A549 (cell line): ENCODE measurements at regions not wholly inside any gene's neighbourhood (a gene's known extent, or its start where the extent isn't known, plus 50 kb on each side); places are given as distances from the start of the nearest gene placed in this dataset.

ENCODE experiments used
- ATAC-seq, 2 experiments: fragments of 200-7000 bp in 1 of 2; fragments of >200 bp in 1 of 2; cut with Nextera tagmentation in 1 of 2; cut with Tn5 transposase in 1 of 2; 3 replicates each; pipeline versions ENCODE4 v1.8.0 to v1.9.1; 2018 to 2020; ENCODE audit warnings: mild to moderate bottlenecking in 1 of 2, moderate library complexity in 1 of 2
- CTCF ChIA-PET: fragments of 300-600 bp; sonication (Branson Sonifier 250); formaldehyde crosslinking; extraction: SDS; loops from one replicate; lab custom pipeline; 2021; ENCODE audit warnings: antibody characterized with exemption, inconsistent platforms; lab: Yijun Ruan, JAX
- POLR2A ChIA-PET: fragments of 350-600 bp; formaldehyde crosslinking; extraction: SDS; loops from one replicate; lab custom pipeline; 2021; ENCODE audit warnings: antibody characterized with exemption, inconsistent platforms; lab: Yijun Ruan, JAX
- DNase-seq, 2 experiments: peaks; one replicate each; pipeline versions ENCODE4 v3.0.0 to v3.0.0-alpha.2; 2011 to 2016; ENCODE audit warnings: low read depth in 1 of 2, low spot score in 1 of 2
- FAIRE-seq: peaks from 2 replicates; lab custom pipeline; 2011; peaks lifted over from hg19 to GRCh38; lab: Jason Lieb, UNC
- H3K27ac ChIP-seq, 2 experiments: fragments of >200 bp; sonication (Bioruptor Twin); formaldehyde crosslinking; 3 replicates each; pipeline ENCODE4 v1.5.1; 2016 to 2017
- H3K4me1 ChIP-seq: fragments of >200 bp; sonication (Bioruptor Twin); formaldehyde crosslinking; 3 replicates; pipeline ENCODE4 v1.6.1; 2016
- H3K4me2 ChIP-seq: fragments of >200 bp; sonication (Bioruptor Twin); formaldehyde crosslinking; 3 replicates; pipeline ENCODE4 v1.6.1; 2016
- H3K4me3 ChIP-seq: fragments of >200 bp; sonication (Bioruptor Twin); formaldehyde crosslinking; 3 replicates; pipeline ENCODE4 v1.5.1; 2016
- H3K9me3 ChIP-seq: fragments of >200 bp; sonication (Bioruptor Twin); formaldehyde crosslinking; 3 replicates; pipeline ENCODE4 v1.6.1; 2016
- CBX2 ChIP-seq: fragments of 200-600 bp; sonication (generic); IDR thresholded peaks from 2 replicates; pipeline ENCODE4 v1.6.1; 2016; ENCODE audit warnings: low read depth, mild to moderate bottlenecking, borderline replicate concordance
- CBX8 ChIP-seq: fragments of 200-600 bp; sonication (generic); IDR thresholded peaks from 2 replicates; pipeline ENCODE4 v1.6.1; 2016
- CEBPB ChIP-seq, 2 experiments: fragments of >200 bp in 1 of 2; sonication (Bioruptor Twin) in 1 of 2; formaldehyde crosslinking in 1 of 2; IDR thresholded peaks; 2 replicates each; pipeline ENCODE4 v1.6.1; 2012 to 2016
- CTCF ChIP-seq: fragments of >200 bp; sonication (Bioruptor Twin); formaldehyde crosslinking; IDR thresholded peaks from 3 replicates; pipeline ENCODE4 v1.5.1; 2016
- EP300 ChIP-seq, 2 experiments: fragments of >200 bp; sonication (Bioruptor Twin); formaldehyde crosslinking; IDR thresholded peaks; 2 replicates in 1 of 2; 3 replicates in 1 of 2; pipeline ENCODE4 v1.6.1; 2016 to 2017
- ESRRA ChIP-seq: fragments of 150-350 bp; IDR thresholded peaks from 2 replicates; pipeline ENCODE4 v1.6.1; 2014; ENCODE audit warnings: mild to moderate bottlenecking, low read length, borderline replicate concordance
- FOSB ChIP-seq: fragments of 250-450 bp; sonication (Bioruptor Pico); IDR thresholded peaks from 2 replicates; pipeline ENCODE4 v1.5.0; 2020; ENCODE audit warnings: mild to moderate bottlenecking, moderate library complexity
- FOSL2 ChIP-seq, 2 experiments: fragments of 450-650 bp in 1 of 2; fragments of >200 bp in 1 of 2; sonication (Bioruptor Twin) in 1 of 2; formaldehyde crosslinking; IDR thresholded peaks; 2 replicates each; pipeline versions ENCODE4 v1.5.0 to v1.6.1; 2016 to 2020; ENCODE audit warnings: mild to moderate bottlenecking in 1 of 2, moderate library complexity in 1 of 2
- FOXS1 ChIP-seq: fragments of 250-450 bp; sonication (Bioruptor Pico); IDR thresholded peaks from 2 replicates; pipeline ENCODE4 v1.5.0; 2020; ENCODE audit warnings: mild to moderate bottlenecking, moderate library complexity
- HOXA7 ChIP-seq: fragments of 250-450 bp; sonication (Bioruptor Pico); IDR thresholded peaks from 2 replicates; pipeline ENCODE4 v1.5.0; 2020; ENCODE audit warnings: mild to moderate bottlenecking, moderate library complexity
- JUNB ChIP-seq: fragments of >200 bp; sonication (Bioruptor Twin); formaldehyde crosslinking; IDR thresholded peaks from 2 replicates; pipeline ENCODE4 v1.6.1; 2016
- MAZ ChIP-seq: fragments of 150-350 bp; IDR thresholded peaks from 2 replicates; pipeline ENCODE4 v1.6.1; 2014; ENCODE audit warnings: antibody characterized with exemption, low read depth, low read length, borderline replicate concordance
- MYC ChIP-seq: IDR thresholded peaks from 2 replicates; pipeline ENCODE4 v1.6.1; 2012; ENCODE audit warnings: mild to moderate bottlenecking, inconsistent platforms, low read length, improper control_type of control experiment, borderline replicate concordance
- NFE2L2 ChIP-seq: fragments of 150-350 bp; conservative IDR thresholded peaks from 2 replicates; pipeline ENCODE4 v1.6.1; 2014; ENCODE audit warnings: low read length
- PBX3 ChIP-seq: IDR thresholded peaks from 2 replicates; pipeline ENCODE4 v1.6.1; 2012
- REST ChIP-seq: fragments of 200-600 bp; sonication (generic); IDR thresholded peaks from 2 replicates; pipeline ENCODE4 v1.6.1; 2016; ENCODE audit warnings: antibody characterized with exemption, mild to moderate bottlenecking, moderate library complexity
- RNF2 ChIP-seq: fragments of 200-600 bp; sonication (generic); IDR thresholded peaks from 2 replicates; pipeline ENCODE4 v1.6.1; 2016; ENCODE audit warnings: low read depth, mild to moderate bottlenecking, antibody characterized with exemption, moderate library complexity, borderline replicate concordance
- SMC3 ChIP-seq: fragments of >200 bp; sonication (Bioruptor Twin); formaldehyde crosslinking; IDR thresholded peaks from 3 replicates; pipeline ENCODE4 v1.6.1; 2018; ENCODE audit warnings: inconsistent platforms
- TP53 ChIP-seq: fragments of 250-450 bp; sonication (Bioruptor Pico); IDR thresholded peaks from 2 replicates; pipeline ENCODE4 v1.5.0; 2021; ENCODE audit warnings: mild to moderate bottlenecking, moderate library complexity
- ZC3H11A ChIP-seq: fragments of 450-650 bp; IDR thresholded peaks from 2 replicates; pipeline ENCODE4 v1.6.1; 2014; ENCODE audit warnings: antibody characterized with exemption, mild to moderate bottlenecking
- ZSCAN20 ChIP-seq: fragments of 250-450 bp; sonication (Bioruptor Pico); IDR thresholded peaks from 2 replicates; pipeline ENCODE4 v1.8.0; 2022; ENCODE audit warnings: mild to moderate bottlenecking, moderate library complexity
- WGBS: methylation state at CpG from one replicate; pipeline ENCODE4 v1.1.6; 2017; ENCODE audit errors: missing lambda C conversion rate; 5-methylcytosine and 5-hydroxymethylcytosine counted together

GRCh38 chr2:107364361-107364950, 462.2 kb upstream of the RGPD4 start:
- DNase-seq (no peak), ATAC-seq (peak in 1 of 2 experiments; percentile 23; a peak in 2 of 6 replicates), FAIRE-seq (no peak)
- Histone ChIP-seq H3K4me2 (no peak overlapping the region), H3K27ac (no peak overlapping the region), H3K9me3 (no peaks in the 10 kb centered on the region), H3K4me3 (no peak overlapping the region), H3K4me1 (no peaks in the 10 kb centered on the region)
- ChIA-PET POLR2A (no interaction called here), CTCF (no interaction called here)
- TF ChIP-seq RNF2 (no peak), EP300 (IDR thresholded peaks at IDR 0.05) (no peak), TP53 (CRISPR knock-in tag) (no peak), SMC3 (no peak), FOSL2 (IDR thresholded peaks at IDR 0.05) (no peak), FOSL2 (CRISPR knock-in tag; IDR thresholded peaks at IDR 0.05) (no peak), FOSB (no peak), ZC3H11A (no peak), PBX3 (no peak), NFE2L2 (no peak), JUNB (no peak), CTCF (no peak)
- 63% methylated on average over 4 of the region's 4 CpGs for WGBS

- no peak for FAIRE-seq
- TF ChIP-seq CTCF (no peak), MYC (no peak), ESRRA (no peak), PBX3 (no peak), CEBPB (IDR thresholded peaks at IDR 0.05) (no peak), FOXS1 (no peak), REST (no peak), SMC3 (no peak), CBX2 (no peak), RNF2 (no peak), ZSCAN20 (CRISPR knock-in tag) (no peak), CBX8 (no peak), HOXA7 (no peak), EP300 (IDR thresholded peaks at IDR 0.05) (no peak), MAZ (no peak)
- TF ChIP-seq, all 56 proteins: peak for 0
- CTCF ChIA-PET = no interaction called here
- Histone ChIP-seq H3K27ac (no peak overlapping the region), H3K4me2 (no peak overlapping the region), H3K9me3 (peaks cover 15% of the 10 kb centered on the region; the same call in 2 of the 3 replicates), H3K4me1 (no peaks in the 10 kb centered on the region), H3K4me3 (no peak overlapping the region)
- 9% methylated on average over 4 of the region's 4 CpGs for WGBS
- POLR2A ChIA-PET = no interaction called here
- no peak for DNase-seq
- no peak for ATAC-seq
These were observed 452.4 kb upstream of the RGPD4 start for GRCh38 chr2:107374249-107374648.
